ENCODE measurements at regions not wholly inside any gene's neighbourhood (a gene's known extent, or its start where the extent isn't known, plus 50 kb on each side); places are given as distances from the start of the nearest gene placed in this dataset.

- TF ChIP-seq, protein P1, sequence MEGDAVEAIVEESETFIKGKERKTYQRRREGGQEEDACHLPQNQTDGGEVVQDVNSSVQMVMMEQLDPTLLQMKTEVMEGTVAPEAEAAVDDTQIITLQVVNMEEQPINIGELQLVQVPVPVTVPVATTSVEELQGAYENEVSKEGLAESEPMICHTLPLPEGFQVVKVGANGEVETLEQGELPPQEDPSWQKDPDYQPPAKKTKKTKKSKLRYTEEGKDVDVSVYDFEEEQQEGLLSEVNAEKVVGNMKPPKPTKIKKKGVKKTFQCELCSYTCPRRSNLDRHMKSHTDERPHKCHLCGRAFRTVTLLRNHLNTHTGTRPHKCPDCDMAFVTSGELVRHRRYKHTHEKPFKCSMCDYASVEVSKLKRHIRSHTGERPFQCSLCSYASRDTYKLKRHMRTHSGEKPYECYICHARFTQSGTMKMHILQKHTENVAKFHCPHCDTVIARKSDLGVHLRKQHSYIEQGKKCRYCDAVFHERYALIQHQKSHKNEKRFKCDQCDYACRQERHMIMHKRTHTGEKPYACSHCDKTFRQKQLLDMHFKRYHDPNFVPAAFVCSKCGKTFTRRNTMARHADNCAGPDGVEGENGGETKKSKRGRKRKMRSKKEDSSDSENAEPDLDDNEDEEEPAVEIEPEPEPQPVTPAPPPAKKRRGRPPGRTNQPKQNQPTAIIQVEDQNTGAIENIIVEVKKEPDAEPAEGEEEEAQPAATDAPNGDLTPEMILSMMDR (IDR thresholded peaks at IDR 0.05 in 8 of 11, conservative IDR thresholded peaks at IDR 0.05 in 3 of 11) = no peak
- TF ChIP-seq POLR2AphosphoS5 (IDR thresholded peaks at IDR 0.05) = no peak
These were observed 50.3 kb upstream of the LINC01488 start for GRCh38 chr11:69431136-69431535.

Data from spleen (tissue), 7 donors.